Activated gamma-delta T cell (primary cell): ENCODE measurements at regions not wholly inside any gene's neighbourhood (a gene's known extent, or its start where the extent isn't known, plus 50 kb on each side); places are given as distances from the start of the nearest gene placed in this dataset.
A peak's percentile ranks its signal among the peaks of the same experiment; 100 is the strongest.
"Not testable (repeated sequence)": the region's sequence is repeated elsewhere in the genome, so short reads cannot be mapped to it uniquely, and the experiment has no call there.

ENCODE experiments used
- DNase-seq: peaks from one replicate; lab custom pipeline; 2025; lab: John Stamatoyannopoulos, UW

- no peak for DNase-seq
Measured at GRCh38 chr1:67482733-67483482, 52.7 kb upstream of the SERBP1 start.

- DNase-seq, result no peak
Measured at GRCh38 chr1:67484492-67484891, 54.3 kb upstream of the SERBP1 start.

GRCh38 chr1:67485046-67485811 is 55.0 kb upstream of the SERBP1 start:
- DNase-seq, result no peak

GRCh38 chr1:67489643-67490042 is 59.4 kb upstream of the SERBP1 start:
- DNase-seq, result no peak

- DNase-seq, result no peak
Measured at GRCh38 chr1:67491280-67491679, 61.1 kb upstream of the SERBP1 start.

GRCh38 chr1:67493148-67493547 is 62.9 kb upstream of the SERBP1 start:
- DNase-seq, result no peak

- no peak for DNase-seq
Measured at GRCh38 chr1:67495327-67495726, 65.1 kb upstream of the SERBP1 start.

GRCh38 chr1:67496329-67496728 is 66.1 kb upstream of the SERBP1 start:
- no peak for DNase-seq

- peak; percentile 38 for DNase-seq
Measured at GRCh38 chr1:67500413-67500959, 70.3 kb upstream of the SERBP1 start.

- DNase-seq, result no peak
Measured at GRCh38 chr1:67503974-67504373, 73.8 kb upstream of the SERBP1 start.

GRCh38 chr1:67513392-67514294 is 83.4 kb upstream of the SERBP1 start:
- DNase-seq, result not testable (repeated sequence)

GRCh38 chr1:67514300-67514699 is 84.1 kb upstream of the SERBP1 start:
- DNase-seq, result no peak

- DNase-seq, result no peak
Measured at GRCh38 chr1:67514786-67515185, 84.6 kb upstream of the SERBP1 start.

GRCh38 chr1:67515324-67516080 is 85.3 kb upstream of the SERBP1 start:
- DNase-seq, result no peak

- no peak for DNase-seq
Measured at GRCh38 chr1:67517046-67517445, 86.8 kb upstream of the SERBP1 start.

GRCh38 chr1:67522001-67522441 is 91.8 kb upstream of the SERBP1 start:
- DNase-seq, result no peak

- no peak for DNase-seq
Measured at GRCh38 chr1:67522793-67523192, 92.6 kb upstream of the SERBP1 start.

GRCh38 chr1:67524143-67525052 is 94.2 kb upstream of the SERBP1 start:
- no peak for DNase-seq

- no peak for DNase-seq
Measured at GRCh38 chr1:67525053-67525760, 95.0 kb upstream of the SERBP1 start.
